ENCODE measurements at regions not wholly inside any gene's neighbourhood (a gene's known extent, or its start where the extent isn't known, plus 50 kb on each side); places are given as distances from the start of the nearest gene placed in this dataset.

DNA sequence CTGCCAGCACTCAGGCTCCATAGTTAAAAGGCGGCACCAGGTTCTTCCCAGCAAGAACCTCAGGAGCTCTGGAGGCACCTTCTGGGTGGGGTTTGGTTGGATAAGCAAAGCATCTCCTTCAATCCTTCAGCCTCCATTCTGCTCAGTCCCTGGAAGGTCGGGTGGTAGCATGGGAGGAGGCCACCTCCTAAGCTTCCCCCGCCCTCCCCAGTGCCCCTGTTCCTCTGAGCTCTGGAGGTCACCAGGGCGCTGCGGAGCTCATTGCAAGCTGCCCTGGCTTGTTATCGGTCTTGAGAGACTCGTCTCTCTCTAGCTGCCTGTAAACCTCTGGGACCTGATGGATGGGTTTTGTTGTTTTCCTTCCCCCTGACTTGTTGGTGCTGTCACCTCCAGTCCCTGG, 124.8 kb downstream of the RPLP1 start:
- H3K4me3 ChIP-seq (ENCODE audit: low read depth, low read length), result no peak overlapping the region
- TF ChIP-seq, protein P1, sequence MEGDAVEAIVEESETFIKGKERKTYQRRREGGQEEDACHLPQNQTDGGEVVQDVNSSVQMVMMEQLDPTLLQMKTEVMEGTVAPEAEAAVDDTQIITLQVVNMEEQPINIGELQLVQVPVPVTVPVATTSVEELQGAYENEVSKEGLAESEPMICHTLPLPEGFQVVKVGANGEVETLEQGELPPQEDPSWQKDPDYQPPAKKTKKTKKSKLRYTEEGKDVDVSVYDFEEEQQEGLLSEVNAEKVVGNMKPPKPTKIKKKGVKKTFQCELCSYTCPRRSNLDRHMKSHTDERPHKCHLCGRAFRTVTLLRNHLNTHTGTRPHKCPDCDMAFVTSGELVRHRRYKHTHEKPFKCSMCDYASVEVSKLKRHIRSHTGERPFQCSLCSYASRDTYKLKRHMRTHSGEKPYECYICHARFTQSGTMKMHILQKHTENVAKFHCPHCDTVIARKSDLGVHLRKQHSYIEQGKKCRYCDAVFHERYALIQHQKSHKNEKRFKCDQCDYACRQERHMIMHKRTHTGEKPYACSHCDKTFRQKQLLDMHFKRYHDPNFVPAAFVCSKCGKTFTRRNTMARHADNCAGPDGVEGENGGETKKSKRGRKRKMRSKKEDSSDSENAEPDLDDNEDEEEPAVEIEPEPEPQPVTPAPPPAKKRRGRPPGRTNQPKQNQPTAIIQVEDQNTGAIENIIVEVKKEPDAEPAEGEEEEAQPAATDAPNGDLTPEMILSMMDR (IDR thresholded peaks at IDR 0.05; ENCODE audit: low read depth, low read length), result no peak

DNA sequence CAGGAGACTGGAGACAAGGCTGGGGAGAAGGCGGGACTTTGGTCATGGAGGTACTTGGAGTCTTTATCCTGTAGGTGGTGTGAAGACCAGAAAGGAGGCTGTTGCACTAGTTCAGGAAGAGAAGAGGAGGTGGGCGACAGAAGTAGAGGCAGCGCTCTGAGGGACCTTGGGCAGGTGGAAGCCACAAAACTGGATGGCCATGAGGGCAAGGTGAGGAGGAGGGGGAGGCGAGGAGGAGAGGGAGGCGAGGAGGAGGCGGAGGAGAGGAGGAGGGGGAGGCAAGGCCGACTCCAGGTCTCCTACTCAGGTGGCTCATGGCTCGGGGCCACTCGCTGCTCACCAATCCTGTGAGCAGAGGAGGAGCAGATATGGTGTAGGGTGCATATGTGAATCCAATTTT, 125.6 kb downstream of the RPLP1 start:
- H3K4me3 ChIP-seq (ENCODE audit: low read depth, low read length), result no peak overlapping the region
- TF ChIP-seq, protein P1 (IDR thresholded peaks at IDR 0.05; ENCODE audit: low read depth, low read length), result no peak

DNA sequence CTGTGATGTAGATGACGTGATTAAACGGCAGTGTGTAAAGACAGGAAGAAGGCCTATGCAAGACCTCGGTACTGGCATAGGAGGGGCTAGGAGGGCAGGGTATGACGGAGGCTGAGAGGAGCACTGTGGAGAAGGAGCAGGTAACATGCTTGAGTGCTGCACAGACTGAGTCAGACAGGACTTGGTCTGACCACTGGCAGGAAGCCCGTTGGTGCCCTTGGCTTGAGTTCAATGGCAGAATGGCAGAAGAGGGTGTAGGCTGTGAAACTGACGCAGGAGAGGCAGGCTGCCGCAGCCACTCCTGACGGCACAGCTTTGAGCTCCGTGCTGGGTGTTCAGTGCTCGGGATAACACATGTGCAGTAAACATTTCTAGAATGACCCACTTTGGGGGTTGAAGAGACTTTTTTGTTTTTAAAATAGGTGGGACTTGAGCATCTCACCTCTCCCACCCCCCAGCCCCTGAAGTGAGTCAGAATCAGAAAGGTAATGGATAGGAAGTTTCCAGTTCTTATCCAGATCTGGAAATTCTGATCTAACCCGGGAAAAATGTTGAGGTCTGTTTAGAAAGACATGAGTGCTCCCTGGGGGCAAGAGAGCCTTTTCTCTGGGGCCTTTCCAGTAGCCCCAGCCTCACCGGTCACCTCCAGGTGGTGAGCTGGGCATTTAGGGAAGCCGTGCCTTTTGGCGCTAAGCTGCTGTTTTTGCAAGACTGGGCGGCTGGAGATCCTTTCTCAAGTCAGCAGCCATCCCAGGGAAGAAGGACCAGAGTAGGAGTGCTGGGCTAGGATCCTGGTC, 126.4 kb downstream of the RPLP1 start:
- H3K4me3 ChIP-seq (ENCODE audit: low read depth, low read length), result no peak overlapping the region
- TF ChIP-seq, protein P1 (IDR thresholded peaks at IDR 0.05; ENCODE audit: low read depth, low read length), result no peak

DNA sequence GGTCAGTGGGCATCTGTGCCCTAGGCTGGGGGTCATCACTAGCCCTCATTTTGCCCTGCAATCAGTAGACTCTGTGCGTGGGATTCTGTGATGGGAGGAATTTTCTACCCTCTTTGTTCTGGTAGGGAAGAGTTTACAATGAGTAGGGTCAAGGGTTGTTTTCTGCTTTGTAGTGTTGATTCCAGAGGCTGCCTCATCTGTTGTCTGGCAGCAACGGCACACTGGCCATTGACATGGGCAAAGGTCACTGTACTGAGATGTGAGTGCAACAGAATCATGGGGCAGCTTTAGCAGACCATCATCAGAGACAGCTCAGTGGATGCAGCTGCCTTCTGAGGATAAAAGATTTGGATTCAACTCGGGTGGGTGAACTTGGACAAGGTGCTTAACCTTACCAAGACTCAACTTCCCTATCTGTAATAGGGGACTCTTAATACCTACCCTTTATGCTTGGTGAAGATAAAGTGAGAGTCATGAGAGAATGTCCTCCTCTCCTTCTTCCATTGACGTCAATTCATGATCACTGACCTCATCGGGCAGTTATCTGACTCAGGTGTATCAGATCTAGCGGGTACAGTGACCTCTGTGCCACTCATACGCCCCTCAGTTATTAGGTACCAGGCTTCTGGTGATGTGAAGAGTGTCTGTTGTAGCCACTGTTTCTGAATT, 127.5 kb downstream of the RPLP1 start:
- H3K4me3 ChIP-seq (ENCODE audit: low read depth, low read length), result no peak overlapping the region
- TF ChIP-seq, protein P1 (IDR thresholded peaks at IDR 0.05; ENCODE audit: low read depth, low read length), result no peak

DNA sequence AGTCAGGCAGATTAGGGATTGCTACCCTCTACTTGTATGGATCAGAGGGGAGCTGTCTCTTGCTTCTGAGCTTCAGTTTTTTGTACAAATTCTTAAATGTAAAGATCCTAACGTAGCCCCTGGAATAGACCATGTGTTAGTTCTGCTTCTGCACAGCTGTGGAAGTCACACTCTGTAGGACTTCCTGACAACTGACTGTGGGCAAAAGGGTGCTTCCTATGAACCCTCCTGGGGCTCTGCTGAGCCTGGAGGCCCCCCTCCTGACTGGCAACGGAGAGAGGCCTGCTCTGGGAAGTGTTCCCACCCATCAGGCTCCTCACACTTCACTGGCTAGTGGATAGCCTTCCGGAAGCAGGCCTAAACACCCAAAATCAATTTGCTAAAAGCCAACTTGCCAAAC, 131.0 kb downstream of the RPLP1 start:
- H3K4me3 ChIP-seq (ENCODE audit: low read depth, low read length), result no peak overlapping the region
- TF ChIP-seq, protein P1 (IDR thresholded peaks at IDR 0.05; ENCODE audit: low read depth, low read length), result no peak

DNA sequence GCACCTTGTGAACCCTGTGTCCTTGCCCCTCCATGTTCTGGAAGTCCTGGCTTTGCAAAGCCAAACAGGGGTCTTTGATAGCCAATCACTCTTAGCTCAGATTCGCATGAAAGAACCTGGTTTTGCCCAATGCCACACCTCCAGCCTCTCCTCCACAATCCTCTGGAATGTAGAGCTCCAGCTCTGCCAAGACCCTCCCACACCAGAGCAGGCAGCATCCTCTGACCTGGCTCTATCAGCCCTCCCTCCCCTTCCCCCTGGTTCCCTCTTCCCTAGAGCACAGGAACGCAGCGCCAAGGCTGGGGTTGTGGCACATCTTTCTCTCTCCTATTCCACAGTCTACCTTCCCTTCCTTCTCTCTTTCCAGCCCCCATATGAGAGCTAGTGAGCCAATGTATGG, 133.3 kb downstream of the RPLP1 start:
- no peak overlapping the region for H3K4me3 ChIP-seq (ENCODE audit: low read depth, low read length)
- TF ChIP-seq, protein P1 (IDR thresholded peaks at IDR 0.05; ENCODE audit: low read depth, low read length), result no peak

DNA sequence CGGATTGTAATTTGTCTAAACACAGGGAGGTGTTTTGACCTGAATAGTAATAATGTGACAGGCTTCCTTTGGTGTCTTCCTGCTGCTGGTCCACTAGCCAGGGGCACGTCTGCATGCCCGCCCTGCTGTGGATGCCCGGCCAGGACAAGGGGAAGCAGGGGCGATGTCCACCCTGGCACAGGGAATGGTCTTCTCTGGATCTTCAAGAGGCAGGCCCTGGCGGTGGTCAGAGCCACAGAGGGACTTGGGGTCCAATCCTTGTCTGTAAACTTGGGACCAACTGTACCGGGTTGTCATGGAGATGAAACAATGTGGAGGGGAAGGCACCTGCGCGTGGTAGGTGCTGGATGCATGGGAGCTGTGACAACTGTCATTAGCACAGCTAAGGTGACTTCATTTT, 134.1 kb downstream of the RPLP1 start:
- TF ChIP-seq, protein P1 (IDR thresholded peaks at IDR 0.05; ENCODE audit: low read depth, low read length), result no peak

More for the DNA sequence above, 134.1 kb downstream of the RPLP1 start:
- no peak overlapping the region for H3K4me3 ChIP-seq (ENCODE audit: low read depth, low read length)
